OCI-LY1 (cell line): ENCODE measurements at regions not wholly inside any gene's neighbourhood (a gene's known extent, or its start where the extent isn't known, plus 50 kb on each side); places are given as distances from the start of the nearest gene placed in this dataset.

Experiments
- H2AFZ ChIP-seq: fragments of 200-600 bp; sonication (generic), shearing (Covaris generic); 2 replicates; pipeline ENCODE4 v1.6.0; 2014; ENCODE audit warnings: antibody characterized with exemption, mild to moderate bottlenecking, low read length
- H3F3A ChIP-seq: fragments of 200-600 bp; sonication (generic), shearing (Covaris generic); 2 replicates; pipeline ENCODE4 v1.6.0; 2014; ENCODE audit warnings: mild to moderate bottlenecking, antibody characterized with exemption, low read length, moderate library complexity; ENCODE audit not compliant: insufficient read depth
- H3K27ac ChIP-seq: fragments of 200-600 bp; sonication (generic); 2 replicates; pipeline ENCODE4 v1.5.1; 2014; ENCODE audit warnings: low read length, mixed run types, mild to moderate bottlenecking, low read depth; ENCODE audit not compliant: poor library complexity, severe bottlenecking
- H3K27me3 ChIP-seq: fragments of 200-600 bp; sonication (generic); 2 replicates; pipeline ENCODE4 v1.6.0; 2014; ENCODE audit warnings: antibody characterized with exemption, mild to moderate bottlenecking, low read length, moderate library complexity; ENCODE audit not compliant: insufficient read depth
- H3K36me3 ChIP-seq: fragments of 200-600 bp; sonication (generic); 2 replicates; pipeline ENCODE4 v1.6.1; 2014; ENCODE audit warnings: mild to moderate bottlenecking, antibody characterized with exemption, low read length, moderate library complexity, mixed read lengths; ENCODE audit not compliant: insufficient read depth
- H3K4me1 ChIP-seq: fragments of 200-600 bp; sonication (generic); 2 replicates; pipeline ENCODE4 v1.5.1; 2014; ENCODE audit warnings: mild to moderate bottlenecking, low read length, moderate library complexity; ENCODE audit not compliant: insufficient read depth, severe bottlenecking
- H3K4me2 ChIP-seq: fragments of 200-600 bp; sonication (generic), shearing (Covaris generic); 2 replicates; pipeline ENCODE4 v1.6.1; 2014; ENCODE audit warnings: low read length
- H3K4me3 ChIP-seq: fragments of 200-600 bp; sonication (generic); 2 replicates; pipeline ENCODE4 v1.5.1; 2014; ENCODE audit warnings: low read length, low read depth, mild to moderate bottlenecking, mixed read lengths; ENCODE audit not compliant: poor library complexity, severe bottlenecking
- H3K79me2 ChIP-seq: fragments of 200-600 bp; shearing (Covaris generic); 2 replicates; pipeline ENCODE4 v1.6.1; 2016; ENCODE audit warnings: mixed run types, low read length, mixed read lengths; ENCODE audit not compliant: insufficient read depth
- H3K9ac ChIP-seq: fragments of 200-600 bp; sonication (generic), shearing (Covaris generic); 2 replicates; pipeline ENCODE4 v1.6.1; 2014; ENCODE audit warnings: mild to moderate bottlenecking, low read length, mixed read lengths
- H3K9me2 ChIP-seq: fragments of 200-600 bp; sonication (generic), shearing (Covaris generic); 2 replicates; pipeline ENCODE4 v1.6.1; 2014; ENCODE audit warnings: low read depth, mild to moderate bottlenecking, low read length, mixed read lengths
- H3K9me3 ChIP-seq: fragments of 200-600 bp; shearing (Covaris generic); 2 replicates; pipeline ENCODE4 v1.6.1; 2014; ENCODE audit warnings: low read length, mixed read lengths
- H4K20me1 ChIP-seq: fragments of 200-600 bp; sonication (generic), shearing (Covaris generic); 2 replicates; pipeline ENCODE4 v1.6.0; 2016; ENCODE audit warnings: mild to moderate bottlenecking, low read length; ENCODE audit not compliant: insufficient read depth
- CTCF ChIP-seq: fragments of 200-600 bp; sonication (generic), shearing (Covaris generic); IDR thresholded peaks from 2 replicates; pipeline ENCODE4 v1.5.1; 2017; ENCODE audit warnings: mild to moderate bottlenecking, antibody characterized with exemption, low read length, moderate library complexity, mixed read lengths
- EZH2 ChIP-seq: fragments of 200-600 bp; sonication (generic), shearing (Covaris generic); IDR thresholded peaks from 2 replicates; pipeline ENCODE4 v1.8.0; 2017; ENCODE audit warnings: borderline replicate concordance, mixed run types, mild to moderate bottlenecking, antibody characterized with exemption, low read length, moderate library complexity, mixed read lengths

- Histone ChIP-seq H3K4me1 (no peaks in the 10 kb centered on the region), H3K4me2 (no peak overlapping the region), H3K4me3 (no peak overlapping the region), H3K36me3 (no peaks in the 10 kb centered on the region), H3K9ac (no peak overlapping the region), H4K20me1 (no peaks in the 10 kb centered on the region), H3K27me3 (no peaks in the 10 kb centered on the region), H3K27ac (no peak overlapping the region), H3F3A (no peaks in the 10 kb centered on the region), H2AFZ (no peak overlapping the region), H3K79me2 (no peaks in the 10 kb centered on the region), H3K9me2 (no peaks in the 10 kb centered on the region), H3K9me3 (no peaks in the 10 kb centered on the region)
- TF ChIP-seq CTCF = no peak
- TF ChIP-seq EZH2 = no peak
These were observed 80.1 kb upstream of the POMGNT2 start for GRCh38 chr3:43185983-43186314.

- no peaks in the 10 kb centered on the region for H3K9me3 ChIP-seq
- no peak overlapping the region for H3K9ac ChIP-seq
- H3K79me2 ChIP-seq = no peaks in the 10 kb centered on the region
- no peaks in the 10 kb centered on the region for H3F3A ChIP-seq
- TF ChIP-seq CTCF (no peak), EZH2 (no peak)
- H3K4me1 ChIP-seq = no peaks in the 10 kb centered on the region
- no peaks in the 10 kb centered on the region for H3K27me3 ChIP-seq
- no peak overlapping the region for H3K4me2 ChIP-seq
- no peaks in the 10 kb centered on the region for H3K36me3 ChIP-seq
- no peaks in the 10 kb centered on the region for H4K20me1 ChIP-seq
- H3K27ac ChIP-seq = no peak overlapping the region
- no peak overlapping the region for H2AFZ ChIP-seq
- no peak overlapping the region for H3K4me3 ChIP-seq
- H3K9me2 ChIP-seq = no peaks in the 10 kb centered on the region
These were observed 79.5 kb upstream of the POMGNT2 start for GRCh38 chr3:43185274-43185982.

GRCh38 chr3:43183456-43183855, 77.6 kb upstream of the POMGNT2 start:
- Histone ChIP-seq H3K4me3 (no peak overlapping the region), H3K9me2 (no peaks in the 10 kb centered on the region), H3F3A (no peaks in the 10 kb centered on the region), H3K27ac (no peak overlapping the region), H4K20me1 (no peaks in the 10 kb centered on the region), H3K4me2 (no peak overlapping the region), H3K9ac (no peak overlapping the region), H3K4me1 (no peaks in the 10 kb centered on the region), H2AFZ (no peak overlapping the region), H3K27me3 (no peaks in the 10 kb centered on the region), H3K36me3 (no peaks in the 10 kb centered on the region), H3K79me2 (no peaks in the 10 kb centered on the region), H3K9me3 (no peaks in the 10 kb centered on the region)
- TF ChIP-seq CTCF = no peak
- TF ChIP-seq EZH2 = no peak
